ENCODE measurements at regions not wholly inside any gene's neighbourhood (a gene's known extent, or its start where the extent isn't known, plus 50 kb on each side); places are given as distances from the start of the nearest gene placed in this dataset.

DNA sequence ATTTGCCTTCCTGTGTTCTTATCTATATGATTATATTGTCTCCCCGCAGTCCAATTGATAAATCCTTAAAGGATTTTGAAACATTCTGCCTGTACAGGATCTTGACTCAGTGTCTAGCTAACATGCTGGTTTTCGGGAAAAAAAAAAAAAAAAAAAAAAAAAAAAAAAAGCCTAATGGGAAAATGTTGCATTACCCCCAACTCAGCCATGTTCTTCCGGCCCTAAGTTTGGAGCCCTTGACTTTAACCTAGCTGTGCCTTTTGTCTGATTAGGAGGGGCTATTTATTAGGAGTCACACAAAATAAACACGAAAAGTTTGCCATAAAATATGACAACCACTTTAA, 244.4 kb upstream of the TCF21 start:
- TF ChIP-seq CTCF (IDR thresholded peaks at IDR 0.05; ENCODE audit: insufficient read depth, low read depth, low read length) (no peak), EZH2 (IDR thresholded peaks at IDR 0.05; ENCODE audit: insufficient read depth, low read length) (no peak)
